K562 (cell line): ENCODE measurements at regions not wholly inside any gene's neighbourhood (a gene's known extent, or its start where the extent isn't known, plus 50 kb on each side); places are given as distances from the start of the nearest gene placed in this dataset.

Experiments
- BRD4 ChIP-seq: fragments of 200-600 bp; sonication (generic); IDR thresholded peaks from 2 replicates; pipeline ENCODE4 v1.6.1; 2017; ENCODE audit warnings: inconsistent platforms
- HNRNPK ChIP-seq: fragments of 200-400 bp; formaldehyde crosslinking; IDR thresholded peaks from one replicate; pipeline ENCODE4 v1.6.1; 2018; ENCODE audit warnings: mild to moderate bottlenecking, low read depth, low read length; ENCODE audit not compliant: poor library complexity, severe bottlenecking
- KHSRP ChIP-seq: fragments of 450-650 bp; IDR thresholded peaks from 2 replicates; pipeline ENCODE4 v1.6.1; 2017
- KLF6 ChIP-seq: fragments of 250-450 bp; sonication (Bioruptor Pico); IDR thresholded peaks from 2 replicates; pipeline ENCODE4 v1.4.0; 2020; ENCODE audit warnings: mild to moderate bottlenecking, moderate library complexity, borderline replicate concordance
- PRMT5 ChIP-seq: sonication (generic); formaldehyde crosslinking; IDR thresholded peaks from 2 replicates; pipeline ENCODE4 v1.5.0; 2020; ENCODE audit warnings: missing genetic modification reagents
- PTRF ChIP-seq: fragments of 450-650 bp; IDR thresholded peaks from 2 replicates; pipeline ENCODE4 v1.6.1; 2016; ENCODE audit warnings: mild to moderate bottlenecking, missing genetic modification characterization, missing compliant biosample characterization
- RHOXF2B ChIP-seq: fragments of 250-450 bp; sonication (Bioruptor Pico); conservative IDR thresholded peaks from 2 replicates; pipeline ENCODE4 v1.5.1; 2021
- SMARCE1 ChIP-seq: fragments of 450-650 bp; IDR thresholded peaks from 2 replicates; pipeline ENCODE4 v1.7.1; 2016; ENCODE audit warnings: mild to moderate bottlenecking
- SRSF1 ChIP-seq: fragments of 200-400 bp; formaldehyde crosslinking; IDR thresholded peaks from 2 replicates; pipeline ENCODE4 v1.6.1; 2017; ENCODE audit warnings: mild to moderate bottlenecking, low read depth, low read length, moderate library complexity
- TBP ChIP-seq: optimal IDR thresholded peaks from 2 replicates; pipeline ENCODE3; 2011; ENCODE audit warnings: low read depth, low read length, improper control_type of control experiment
- ZBTB12 ChIP-seq: fragments of 250-450 bp; sonication (Bioruptor Pico); IDR thresholded peaks from 2 replicates; pipeline ENCODE4 v1.4.0; 2020
- ZBTB8A ChIP-seq: fragments of 450-650 bp; IDR thresholded peaks from 2 replicates; pipeline ENCODE4 v1.6.1; 2018; ENCODE audit warnings: mild to moderate bottlenecking, moderate library complexity; ENCODE audit not compliant: partially characterized antibody
- ZHX1 ChIP-seq: fragments of 150-350 bp; conservative IDR thresholded peaks from 2 replicates; pipeline ENCODE4 v1.6.1; 2014; ENCODE audit warnings: low read length
- ZNF398 ChIP-seq: fragments of 250-450 bp; sonication (Bioruptor Pico); IDR thresholded peaks from 2 replicates; pipeline ENCODE4 v1.8.0; 2021; ENCODE audit warnings: moderate library complexity, mild to moderate bottlenecking, inconsistent platforms
- ZNF79 ChIP-seq: fragments of 250-450 bp; sonication (Bioruptor Pico); IDR thresholded peaks from 2 replicates; pipeline ENCODE4 v1.4.0; 2020; ENCODE audit warnings: low read depth, mild to moderate bottlenecking, moderate library complexity
- TF ChIP-seq, protein P1 (sequence below): IDR thresholded peaks from 3 replicates; pipeline ENCODE4 v1.6.1; 2011; ENCODE audit warnings: borderline replicate concordance, mild to moderate bottlenecking; ENCODE audit not compliant: insufficient read length, insufficient read depth
- TF ChIP-seq, protein P2 (sequence below): fragments of 250-450 bp; sonication (Bioruptor Pico); IDR thresholded peaks from 2 replicates; pipeline ENCODE4 v1.5.0; 2022; ENCODE audit warnings: mild to moderate bottlenecking

- TF ChIP-seq, protein P1, sequence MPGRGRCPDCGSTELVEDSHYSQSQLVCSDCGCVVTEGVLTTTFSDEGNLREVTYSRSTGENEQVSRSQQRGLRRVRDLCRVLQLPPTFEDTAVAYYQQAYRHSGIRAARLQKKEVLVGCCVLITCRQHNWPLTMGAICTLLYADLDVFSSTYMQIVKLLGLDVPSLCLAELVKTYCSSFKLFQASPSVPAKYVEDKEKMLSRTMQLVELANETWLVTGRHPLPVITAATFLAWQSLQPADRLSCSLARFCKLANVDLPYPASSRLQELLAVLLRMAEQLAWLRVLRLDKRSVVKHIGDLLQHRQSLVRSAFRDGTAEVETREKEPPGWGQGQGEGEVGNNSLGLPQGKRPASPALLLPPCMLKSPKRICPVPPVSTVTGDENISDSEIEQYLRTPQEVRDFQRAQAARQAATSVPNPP: no peak
- no peak for TF ChIP-seq ZNF398
- no peak for TF ChIP-seq HNRNPK
- peak; percentile 17 for TF ChIP-seq TBP
- TF ChIP-seq PTRF (tag): no peak
- TF ChIP-seq ZNF79: no peak
- no peak for TF ChIP-seq PRMT5 (CRISPR knock-in tag)
- peak; percentile 92 for TF ChIP-seq SMARCE1
- no peak for TF ChIP-seq ZBTB8A
- TF ChIP-seq, protein P2, sequence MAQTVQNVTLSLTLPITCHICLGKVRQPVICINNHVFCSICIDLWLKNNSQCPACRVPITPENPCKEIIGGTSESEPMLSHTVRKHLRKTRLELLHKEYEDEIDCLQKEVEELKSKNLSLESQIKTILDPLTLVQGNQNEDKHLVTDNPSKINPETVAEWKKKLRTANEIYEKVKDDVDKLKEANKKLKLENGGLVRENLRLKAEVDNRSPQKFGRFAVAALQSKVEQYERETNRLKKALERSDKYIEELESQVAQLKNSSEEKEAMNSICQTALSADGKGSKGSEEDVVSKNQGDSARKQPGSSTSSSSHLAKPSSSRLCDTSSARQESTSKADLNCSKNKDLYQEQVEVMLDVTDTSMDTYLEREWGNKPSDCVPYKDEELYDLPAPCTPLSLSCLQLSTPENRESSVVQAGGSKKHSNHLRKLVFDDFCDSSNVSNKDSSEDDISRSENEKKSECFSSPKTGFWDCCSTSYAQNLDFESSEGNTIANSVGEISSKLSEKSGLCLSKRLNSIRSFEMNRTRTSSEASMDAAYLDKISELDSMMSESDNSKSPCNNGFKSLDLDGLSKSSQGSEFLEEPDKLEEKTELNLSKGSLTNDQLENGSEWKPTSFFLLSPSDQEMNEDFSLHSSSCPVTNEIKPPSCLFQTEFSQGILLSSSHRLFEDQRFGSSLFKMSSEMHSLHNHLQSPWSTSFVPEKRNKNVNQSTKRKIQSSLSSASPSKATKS: no peak
- no peak for TF ChIP-seq BRD4
- peak; percentile 81; the same call in 1 of the 2 replicates for TF ChIP-seq KHSRP
- no peak for TF ChIP-seq KLF6 (CRISPR knock-in tag)
- TF ChIP-seq ZHX1: no peak
- TF ChIP-seq RHOXF2B (CRISPR knock-in tag): no peak
- TF ChIP-seq SRSF1: no peak
- no peak for TF ChIP-seq ZBTB12 (CRISPR knock-in tag)
Measured at GRCh38 chr11:86151174-86152005, 82.5 kb upstream of the PICALM start (continued).
